ENCODE measurements at regions not wholly inside any gene's neighbourhood (a gene's known extent, or its start where the extent isn't known, plus 50 kb on each side); places are given as distances from the start of the nearest gene placed in this dataset.
"Not testable (repeated sequence)": the region's sequence is repeated elsewhere in the genome, so short reads cannot be mapped to it uniquely, and the experiment has no call there.

DNA sequence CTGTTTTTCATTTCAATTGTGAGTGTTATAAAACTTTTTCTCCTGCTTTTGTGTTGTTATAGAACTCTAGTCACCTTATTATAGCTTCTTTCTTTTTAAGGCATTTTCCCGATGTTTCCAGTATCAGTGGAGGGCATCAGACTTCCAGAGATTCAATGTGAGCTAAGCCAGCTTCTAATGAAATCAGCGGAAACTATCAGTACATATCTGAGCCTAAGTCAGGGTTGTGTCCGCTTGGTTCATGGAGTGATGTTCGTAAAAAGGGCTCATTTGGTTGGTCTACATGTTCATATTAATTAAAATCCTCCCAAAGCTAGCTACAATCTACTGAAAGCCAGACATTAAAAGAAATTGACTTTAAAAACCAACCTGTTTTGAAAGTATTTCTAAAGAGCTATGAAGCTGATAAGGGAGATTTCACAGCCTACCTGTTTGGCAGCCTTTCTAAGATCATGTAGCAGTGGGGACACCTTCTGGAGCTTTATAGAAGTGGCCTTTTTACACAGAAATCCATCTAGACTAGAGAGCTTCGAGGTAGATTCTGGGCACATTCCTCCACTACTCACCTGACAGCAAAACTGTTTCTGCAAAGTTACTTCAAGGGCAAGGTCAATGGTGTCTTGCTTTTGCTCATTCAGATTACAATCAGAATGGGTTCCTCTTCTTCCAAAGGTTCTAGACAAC, 227.1 kb upstream of the NBPF12 start:
- H3K27me3 Mint-ChIP-seq (ENCODE audit: low read depth); H3K4me3 Mint-ChIP-seq (ENCODE audit: unreplicated experiment); H3K9me3 Mint-ChIP-seq (ENCODE audit: low read depth); H3K27ac Mint-ChIP-seq (ENCODE audit: unreplicated experiment); H3K36me3 Mint-ChIP-seq (ENCODE audit: low read depth); DNase-seq (ENCODE audit: low spot score); H3K4me1 Mint-ChIP-seq (ENCODE audit: low read depth): not testable (repeated sequence)
- TF ChIP-seq, protein P1, sequence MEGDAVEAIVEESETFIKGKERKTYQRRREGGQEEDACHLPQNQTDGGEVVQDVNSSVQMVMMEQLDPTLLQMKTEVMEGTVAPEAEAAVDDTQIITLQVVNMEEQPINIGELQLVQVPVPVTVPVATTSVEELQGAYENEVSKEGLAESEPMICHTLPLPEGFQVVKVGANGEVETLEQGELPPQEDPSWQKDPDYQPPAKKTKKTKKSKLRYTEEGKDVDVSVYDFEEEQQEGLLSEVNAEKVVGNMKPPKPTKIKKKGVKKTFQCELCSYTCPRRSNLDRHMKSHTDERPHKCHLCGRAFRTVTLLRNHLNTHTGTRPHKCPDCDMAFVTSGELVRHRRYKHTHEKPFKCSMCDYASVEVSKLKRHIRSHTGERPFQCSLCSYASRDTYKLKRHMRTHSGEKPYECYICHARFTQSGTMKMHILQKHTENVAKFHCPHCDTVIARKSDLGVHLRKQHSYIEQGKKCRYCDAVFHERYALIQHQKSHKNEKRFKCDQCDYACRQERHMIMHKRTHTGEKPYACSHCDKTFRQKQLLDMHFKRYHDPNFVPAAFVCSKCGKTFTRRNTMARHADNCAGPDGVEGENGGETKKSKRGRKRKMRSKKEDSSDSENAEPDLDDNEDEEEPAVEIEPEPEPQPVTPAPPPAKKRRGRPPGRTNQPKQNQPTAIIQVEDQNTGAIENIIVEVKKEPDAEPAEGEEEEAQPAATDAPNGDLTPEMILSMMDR (IDR thresholded peaks at IDR 0.05), result peak; percentile 50

DNA sequence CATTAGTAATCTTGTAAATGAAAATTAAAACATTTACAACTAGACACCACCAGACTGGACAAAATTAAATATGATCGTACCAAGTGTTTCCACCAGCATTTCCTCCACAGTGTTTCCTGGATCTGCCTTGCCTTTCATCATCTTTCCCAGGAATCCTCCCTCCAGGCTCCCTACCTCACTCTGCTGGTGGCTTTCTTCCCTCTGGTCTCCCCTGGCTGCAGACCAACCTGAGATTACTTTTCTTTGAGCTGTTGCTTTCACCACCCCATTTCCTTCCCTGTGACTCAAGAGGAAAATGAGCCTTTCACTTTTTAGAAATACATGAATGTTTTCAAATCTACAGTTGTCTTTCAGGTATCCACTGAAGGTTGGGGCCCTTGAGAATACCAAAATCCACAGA, 228.8 kb upstream of the NBPF12 start:
- H3K27me3 Mint-ChIP-seq (ENCODE audit: low read depth); H3K4me3 Mint-ChIP-seq (ENCODE audit: unreplicated experiment); DNase-seq (ENCODE audit: low spot score); H3K27ac Mint-ChIP-seq (ENCODE audit: unreplicated experiment); H3K36me3 Mint-ChIP-seq (ENCODE audit: low read depth); H3K4me1 Mint-ChIP-seq (ENCODE audit: low read depth); H3K9me3 Mint-ChIP-seq (ENCODE audit: low read depth): not testable (repeated sequence)

DNA sequence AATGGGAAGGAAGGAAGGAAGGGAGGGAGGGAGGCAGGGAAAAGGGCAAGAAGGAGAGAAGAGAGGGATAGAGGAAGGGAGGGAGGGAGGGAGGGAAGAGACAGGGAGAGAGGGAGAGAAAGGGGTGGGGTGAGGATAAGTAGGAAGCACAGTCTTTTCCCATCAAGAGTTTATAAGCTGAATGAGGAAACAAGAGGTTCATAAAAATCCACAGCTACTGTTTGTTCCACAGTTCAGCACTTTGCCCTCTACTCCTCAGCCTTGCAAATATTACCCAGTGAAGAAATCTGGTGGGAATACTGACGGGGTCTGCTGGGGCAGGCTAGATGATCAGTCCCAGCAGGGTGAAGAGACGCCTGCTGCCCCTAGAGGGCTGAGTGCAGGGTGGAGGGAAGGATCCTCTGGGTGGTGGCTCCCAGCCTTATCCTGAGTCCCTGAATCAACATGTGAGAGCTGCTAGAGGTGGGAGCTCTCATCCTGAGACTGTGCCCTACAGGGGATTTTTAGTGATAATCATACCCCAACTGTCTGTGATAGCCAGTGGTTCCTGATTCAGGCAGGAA, 233.9 kb upstream of the NBPF12 start:
- H3K4me3 Mint-ChIP-seq (ENCODE audit: unreplicated experiment); H3K9me3 Mint-ChIP-seq (ENCODE audit: low read depth); H3K4me1 Mint-ChIP-seq (ENCODE audit: low read depth); H3K36me3 Mint-ChIP-seq (ENCODE audit: low read depth); DNase-seq (ENCODE audit: low spot score); H3K27me3 Mint-ChIP-seq (ENCODE audit: low read depth); H3K27ac Mint-ChIP-seq (ENCODE audit: unreplicated experiment): not testable (repeated sequence)

DNA sequence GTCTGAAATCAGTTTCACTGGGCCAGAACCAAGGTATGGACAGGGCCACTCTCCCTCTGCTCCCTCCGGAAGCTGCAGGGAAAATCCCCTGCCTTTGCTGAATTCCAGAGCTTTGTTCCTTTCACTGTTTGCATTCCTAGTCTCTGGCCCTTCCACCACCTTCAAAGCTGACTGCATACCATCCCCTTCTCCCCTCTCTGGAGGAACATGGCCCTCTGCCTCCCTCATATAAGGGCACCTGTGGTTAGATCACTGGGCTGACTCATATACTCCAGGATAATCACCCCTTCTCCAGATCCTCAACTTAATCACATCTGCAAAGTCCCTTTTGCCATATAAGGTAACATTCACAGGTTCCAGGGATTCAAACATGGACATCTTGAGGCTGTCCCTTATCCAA, 236.8 kb upstream of the NBPF12 start:
- not testable (repeated sequence) for DNase-seq (ENCODE audit: low spot score); H3K27me3 Mint-ChIP-seq (ENCODE audit: low read depth); H3K27ac Mint-ChIP-seq (ENCODE audit: unreplicated experiment); H3K4me3 Mint-ChIP-seq (ENCODE audit: unreplicated experiment); H3K4me1 Mint-ChIP-seq (ENCODE audit: low read depth); H3K36me3 Mint-ChIP-seq (ENCODE audit: low read depth); H3K9me3 Mint-ChIP-seq (ENCODE audit: low read depth)

DNA sequence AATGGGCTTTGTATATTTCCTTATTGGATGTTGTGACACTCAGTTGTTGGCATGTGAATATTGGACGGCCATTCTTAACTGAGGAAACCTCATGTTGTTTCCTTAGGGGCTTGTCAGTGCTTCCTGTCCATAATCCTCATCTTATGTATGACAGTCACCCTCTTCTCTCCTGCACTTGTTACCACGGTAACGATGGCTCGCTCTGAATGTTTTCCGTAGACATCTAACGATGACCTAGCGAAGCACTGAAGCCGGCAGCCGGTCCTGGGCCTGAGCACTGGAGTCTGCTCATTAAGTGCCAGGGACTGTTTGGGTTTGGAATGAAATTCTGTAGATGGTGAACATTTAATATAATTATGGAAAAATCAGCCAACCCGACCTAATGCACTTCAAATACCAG, 242.7 kb upstream of the NBPF12 start:
- not testable (repeated sequence) for H3K4me3 Mint-ChIP-seq (ENCODE audit: unreplicated experiment); H3K36me3 Mint-ChIP-seq (ENCODE audit: low read depth); H3K4me1 Mint-ChIP-seq (ENCODE audit: low read depth); DNase-seq (ENCODE audit: low spot score); H3K27ac Mint-ChIP-seq (ENCODE audit: unreplicated experiment); H3K9me3 Mint-ChIP-seq (ENCODE audit: low read depth); H3K27me3 Mint-ChIP-seq (ENCODE audit: low read depth)

DNA sequence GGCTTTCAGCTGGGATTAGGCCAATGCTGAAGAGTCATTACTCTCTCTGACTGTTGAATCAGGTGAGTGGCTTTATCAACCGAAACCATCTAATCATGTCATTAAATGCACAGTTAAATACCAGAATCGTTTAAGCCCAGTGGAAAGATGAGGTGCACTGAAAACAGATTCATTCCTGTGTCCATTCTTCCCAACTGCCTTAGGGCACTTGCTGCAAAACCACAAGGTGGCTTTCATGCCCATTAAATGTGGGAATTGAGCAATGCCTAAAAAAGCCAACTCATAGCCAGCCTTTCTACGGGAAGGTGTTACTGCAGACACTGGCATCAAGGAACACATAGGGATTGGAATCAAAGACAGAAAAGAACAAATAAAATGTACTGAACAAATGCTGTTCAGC, 246.3 kb upstream of the NBPF12 start:
- not testable (repeated sequence) for H3K36me3 Mint-ChIP-seq (ENCODE audit: low read depth)

DNA sequence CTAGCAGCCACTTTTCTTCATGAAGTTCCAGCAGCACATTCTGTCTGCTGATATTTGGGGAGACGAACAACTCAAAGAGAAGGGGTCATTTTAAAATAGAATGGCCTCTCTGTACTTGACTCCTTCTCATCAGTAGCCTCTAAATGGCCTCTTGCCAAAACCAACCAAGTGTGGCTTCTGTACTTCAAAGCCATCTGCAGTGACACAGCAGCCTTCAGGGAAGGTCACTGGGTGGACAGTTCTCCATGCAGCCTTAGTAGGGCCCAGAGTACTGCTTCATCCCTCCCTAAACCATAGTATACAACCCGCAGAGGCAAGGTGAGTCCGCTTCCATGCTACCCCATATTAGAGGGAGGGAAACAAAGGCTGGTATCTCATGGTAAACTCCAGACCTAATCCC, 249.2 kb upstream of the NBPF12 start:
- not testable (repeated sequence) for DNase-seq (ENCODE audit: low spot score); H3K27me3 Mint-ChIP-seq (ENCODE audit: low read depth); H3K4me3 Mint-ChIP-seq (ENCODE audit: unreplicated experiment); H3K36me3 Mint-ChIP-seq (ENCODE audit: low read depth); H3K4me1 Mint-ChIP-seq (ENCODE audit: low read depth); H3K9me3 Mint-ChIP-seq (ENCODE audit: low read depth); H3K27ac Mint-ChIP-seq (ENCODE audit: unreplicated experiment)

More for the DNA sequence above, 246.3 kb upstream of the NBPF12 start:
- H3K27me3 Mint-ChIP-seq (ENCODE audit: low read depth); H3K4me3 Mint-ChIP-seq (ENCODE audit: unreplicated experiment); H3K9me3 Mint-ChIP-seq (ENCODE audit: low read depth); H3K4me1 Mint-ChIP-seq (ENCODE audit: low read depth); DNase-seq (ENCODE audit: low spot score); H3K27ac Mint-ChIP-seq (ENCODE audit: unreplicated experiment): not testable (repeated sequence)

DNA sequence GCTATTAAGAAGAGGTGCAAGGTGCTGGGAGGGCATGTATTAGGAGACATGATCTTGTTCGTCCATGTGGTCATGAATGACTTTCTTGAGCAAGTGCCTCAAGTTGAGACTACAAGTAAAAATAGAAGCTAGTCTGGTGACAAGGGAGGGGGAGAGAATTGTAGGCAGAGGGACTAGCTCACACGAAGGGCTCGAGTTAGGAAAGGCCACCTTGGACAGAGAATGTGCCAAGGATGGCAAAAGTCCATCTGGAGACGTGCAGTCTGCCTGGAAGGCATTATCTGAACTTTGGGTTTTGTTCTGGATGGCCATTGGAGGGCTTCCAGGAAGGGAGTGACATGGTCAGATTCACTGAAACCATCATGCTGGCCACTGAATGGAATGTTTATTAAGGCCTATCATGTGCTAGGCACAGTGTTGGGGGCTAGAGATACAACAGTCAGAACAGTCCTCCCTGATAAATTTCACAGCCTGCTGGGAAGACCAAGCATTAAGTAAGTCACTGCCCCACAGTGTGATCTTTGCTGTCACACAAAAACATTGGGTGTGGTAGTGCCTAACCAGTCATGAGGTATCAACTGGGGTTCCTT, 251.3 kb upstream of the NBPF12 start:
- H3K36me3 Mint-ChIP-seq (ENCODE audit: low read depth); DNase-seq (ENCODE audit: low spot score); H3K4me1 Mint-ChIP-seq (ENCODE audit: low read depth); H3K4me3 Mint-ChIP-seq (ENCODE audit: unreplicated experiment); H3K9me3 Mint-ChIP-seq (ENCODE audit: low read depth); H3K27me3 Mint-ChIP-seq (ENCODE audit: low read depth); H3K27ac Mint-ChIP-seq (ENCODE audit: unreplicated experiment): not testable (repeated sequence)

DNA sequence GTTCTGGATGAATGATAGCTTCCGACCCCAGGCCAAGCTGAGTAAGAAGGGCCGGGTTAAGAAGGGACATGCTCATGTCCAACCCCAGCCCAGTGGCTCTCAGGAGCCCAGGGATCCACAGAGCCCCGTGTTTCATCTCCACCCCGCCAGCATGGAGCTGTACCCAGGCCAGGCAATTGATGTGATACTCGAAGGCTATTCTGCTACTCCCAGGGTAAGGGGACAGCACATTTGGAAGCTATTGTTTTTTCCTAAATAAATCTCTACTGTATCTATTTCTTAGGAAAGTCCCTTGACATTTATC, 255.0 kb upstream of the NBPF12 start:
- not testable (repeated sequence) for H3K9me3 Mint-ChIP-seq (ENCODE audit: low read depth); H3K27ac Mint-ChIP-seq (ENCODE audit: unreplicated experiment); H3K4me1 Mint-ChIP-seq (ENCODE audit: low read depth); DNase-seq (ENCODE audit: low spot score); H3K4me3 Mint-ChIP-seq (ENCODE audit: unreplicated experiment); H3K27me3 Mint-ChIP-seq (ENCODE audit: low read depth); H3K36me3 Mint-ChIP-seq (ENCODE audit: low read depth)

DNA sequence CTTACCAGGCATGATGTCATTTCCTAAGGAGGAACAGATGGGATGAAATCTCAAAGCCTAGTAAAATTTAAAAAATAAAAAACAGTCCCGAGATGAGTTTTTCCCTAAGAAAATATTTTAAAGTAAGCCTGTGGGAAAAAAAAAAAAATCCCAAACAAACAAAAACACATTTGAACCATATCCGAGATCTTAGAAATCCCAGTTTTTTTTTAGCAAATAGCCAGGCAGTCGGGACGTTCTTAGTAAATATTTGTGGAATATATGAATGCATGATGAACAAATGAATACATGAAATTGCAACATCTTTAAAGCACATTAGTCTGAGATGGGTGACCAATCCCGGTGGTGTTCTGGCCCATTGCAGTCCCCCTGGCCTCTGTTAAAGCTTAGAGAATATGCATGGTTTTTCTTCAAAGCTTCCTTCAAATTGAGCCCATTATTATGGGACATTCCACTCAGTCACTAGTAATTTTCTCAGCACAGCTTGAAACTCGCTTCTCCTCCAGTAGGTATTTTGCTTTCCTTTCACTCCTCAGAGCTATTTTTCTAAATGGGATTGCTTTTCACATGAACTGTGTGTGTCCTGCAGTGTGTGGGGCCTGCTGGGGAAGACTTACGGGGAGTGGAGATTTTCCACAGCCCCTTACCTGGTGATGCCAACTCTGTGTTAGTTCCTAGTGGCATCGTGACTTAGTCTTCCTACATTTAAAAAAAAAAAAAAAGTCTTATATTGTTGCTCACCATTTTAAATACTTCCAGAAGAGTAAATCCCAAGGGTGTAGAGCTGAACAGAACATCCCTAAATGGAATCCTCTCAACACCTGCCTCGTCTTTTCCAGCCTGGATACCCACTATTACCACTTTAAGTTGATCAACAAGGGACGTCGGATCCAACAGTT, 255.6 kb upstream of the NBPF12 start:
- H3K4me1 Mint-ChIP-seq (ENCODE audit: low read depth); H3K4me3 Mint-ChIP-seq (ENCODE audit: unreplicated experiment); DNase-seq (ENCODE audit: low spot score); H3K9me3 Mint-ChIP-seq (ENCODE audit: low read depth); H3K36me3 Mint-ChIP-seq (ENCODE audit: low read depth); H3K27me3 Mint-ChIP-seq (ENCODE audit: low read depth); H3K27ac Mint-ChIP-seq (ENCODE audit: unreplicated experiment): not testable (repeated sequence)

DNA sequence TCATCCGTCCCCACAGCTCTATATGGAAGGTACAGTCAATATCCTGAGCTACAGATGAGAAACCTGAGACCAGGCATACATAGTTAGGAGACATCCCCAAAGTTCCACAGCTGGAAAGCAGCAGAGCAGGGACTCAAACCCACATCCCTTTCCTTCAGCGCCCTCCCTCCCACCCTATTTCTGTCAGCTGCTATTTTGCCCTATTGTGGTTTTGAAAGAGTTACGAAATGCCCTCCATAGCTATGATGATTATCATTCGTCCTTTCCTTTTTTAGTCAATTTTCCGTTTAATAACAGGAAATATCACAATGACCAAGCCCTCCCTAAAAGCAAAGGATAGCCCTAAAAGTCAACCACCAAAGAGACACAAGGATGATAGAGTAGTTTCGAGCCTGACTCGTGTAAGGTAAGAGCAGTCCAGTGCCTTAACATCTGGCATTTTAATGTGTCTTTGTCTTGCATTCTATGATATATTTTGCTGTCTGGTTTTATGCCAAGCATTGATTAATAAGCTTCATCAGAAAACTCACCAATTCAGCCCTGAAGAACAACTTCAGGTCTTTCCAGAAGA, 264.3 kb upstream of the NBPF12 start:
- not testable (repeated sequence) for H3K9me3 Mint-ChIP-seq (ENCODE audit: low read depth); DNase-seq (ENCODE audit: low spot score); H3K4me1 Mint-ChIP-seq (ENCODE audit: low read depth); H3K27me3 Mint-ChIP-seq (ENCODE audit: low read depth); H3K27ac Mint-ChIP-seq (ENCODE audit: unreplicated experiment); H3K4me3 Mint-ChIP-seq (ENCODE audit: unreplicated experiment); H3K36me3 Mint-ChIP-seq (ENCODE audit: low read depth)
